GM21526 (cell line): ENCODE measurements at regions not wholly inside any gene's neighbourhood (a gene's known extent, or its start where the extent isn't known, plus 50 kb on each side); places are given as distances from the start of the nearest gene placed in this dataset.

Experiments
- ATAC-seq: cut with Tn5 transposase; IDR thresholded peaks from one replicate; pipeline ENCODE4 v1.9.1; 2021; ENCODE audit warnings: moderate library complexity; ENCODE audit not compliant: unreplicated experiment, low FRiP score

GRCh38 chr3:5426094-5426883 lies 238.8 kb downstream of the EDEM1 start:
- ATAC-seq: peak; percentile 52

- no peak for ATAC-seq
Measured at GRCh38 chr3:5427021-5427420, 239.5 kb downstream of the EDEM1 start.

- ATAC-seq: no peak
Measured at GRCh38 chr3:5427938-5428337, 240.4 kb downstream of the EDEM1 start.

- ATAC-seq: peak; percentile 92
Measured at GRCh38 chr3:5428607-5429516, 241.4 kb downstream of the EDEM1 start.

GRCh38 chr3:5429517-5429890 lies 242.0 kb downstream of the EDEM1 start:
- ATAC-seq: no peak

GRCh38 chr3:5430701-5431100 lies 243.2 kb downstream of the EDEM1 start:
- no peak for ATAC-seq

- ATAC-seq: no peak
Measured at GRCh38 chr3:5431146-5431545, 243.6 kb downstream of the EDEM1 start.

GRCh38 chr3:5431811-5432378 lies 244.4 kb downstream of the EDEM1 start:
- no peak for ATAC-seq

GRCh38 chr3:5437296-5437782 lies 249.8 kb downstream of the EDEM1 start:
- ATAC-seq: no peak

- ATAC-seq: no peak
Measured at GRCh38 chr3:5437783-5438323, 250.3 kb downstream of the EDEM1 start.

- no peak for ATAC-seq
Measured at GRCh38 chr3:5441401-5441800, 253.9 kb downstream of the EDEM1 start.

GRCh38 chr3:5442106-5442785 lies 254.7 kb downstream of the EDEM1 start:
- no peak for ATAC-seq

GRCh38 chr3:5442786-5443138 lies 255.3 kb downstream of the EDEM1 start:
- no peak for ATAC-seq

- no peak for ATAC-seq
Measured at GRCh38 chr3:5444253-5444652, 256.7 kb downstream of the EDEM1 start.

GRCh38 chr3:5445676-5446201 lies 258.2 kb downstream of the EDEM1 start:
- ATAC-seq: no peak

- ATAC-seq: no peak
Measured at GRCh38 chr3:5448246-5448645, 260.7 kb downstream of the EDEM1 start.

GRCh38 chr3:5448816-5449215 lies 261.3 kb downstream of the EDEM1 start:
- no peak for ATAC-seq

GRCh38 chr3:5456199-5456598 lies 268.7 kb downstream of the EDEM1 start:
- ATAC-seq: peak; percentile 90

GRCh38 chr3:5458526-5458925 lies 271.0 kb downstream of the EDEM1 start:
- ATAC-seq: no peak

GRCh38 chr3:5462086-5462485 lies 274.6 kb downstream of the EDEM1 start:
- no peak for ATAC-seq
